SK-N-SH (cell line): ENCODE measurements at regions not wholly inside any gene's neighbourhood (a gene's known extent, or its start where the extent isn't known, plus 50 kb on each side); places are given as distances from the start of the nearest gene placed in this dataset.

Experiments used
- CTCF ChIA-PET: fragments of 300-600, 350-600 bp; formaldehyde crosslinking; extraction: SDS; loops from one replicate; lab custom pipeline; 2021; lab: Yijun Ruan, JAX
- POLR2A ChIA-PET: fragments of 350-600 bp; sonication (Branson Sonifier 250); formaldehyde crosslinking; extraction: SDS; loops from one replicate; lab custom pipeline; 2020; ENCODE audit warnings: antibody characterized with exemption, inconsistent platforms; lab: Yijun Ruan, JAX
- DNase-seq: peaks from one replicate; pipeline ENCODE4 v3.0.0; 2012
- H2AFZ ChIP-seq: fragments of 200-600 bp; sonication (generic); 2 replicates; pipeline ENCODE4 v1.8.1; 2016; ENCODE audit warnings: antibody characterized with exemption, mild to moderate bottlenecking, low read depth
- H3F3A ChIP-seq: fragments of 200-600 bp; sonication (generic); replicated peaks from 2 replicates; pipeline ENCODE3; 2016; ENCODE audit warnings: antibody characterized with exemption, mild to moderate bottlenecking; ENCODE audit not compliant: insufficient read depth
- H3K27ac ChIP-seq, 2 experiments: fragments of 200-500 bp in 1 of 2; fragments of 200-600 bp in 1 of 2; sonication (Bioruptor generic) in 1 of 2; sonication (generic), shearing (Covaris generic) in 1 of 2; 2 replicates each; pipeline versions ENCODE4 v1.5.1 to v1.6.1; 2014 to 2016; ENCODE audit warnings: low read depth in 2 of 2, inconsistent platforms in 1 of 2, low read length in 1 of 2, mild to moderate bottlenecking in 1 of 2, mixed read lengths in 1 of 2
- H3K27me3 ChIP-seq: fragments of 200-600 bp; sonication (generic), shearing (Covaris generic); 2 replicates; pipeline ENCODE4 v1.6.1; 2016; ENCODE audit warnings: mixed run types; ENCODE audit not compliant: insufficient read depth
- H3K36me3 ChIP-seq, 2 experiments: fragments of 200-500 bp in 1 of 2; fragments of 200-600 bp in 1 of 2; sonication (Bioruptor generic) in 1 of 2; sonication (generic) in 1 of 2; replicated peaks in 1 of 2; 2 replicates each; pipeline versions ENCODE3 to v1.5.1; 2014 to 2016; ENCODE audit warnings: low read length in 1 of 2, mild to moderate bottlenecking in 1 of 2; ENCODE audit not compliant: insufficient read depth in 2 of 2, control insufficient read depth in 1 of 2
- H3K4me1 ChIP-seq, 2 experiments: fragments of 200-500 bp in 1 of 2; fragments of 200-600 bp in 1 of 2; sonication (Bioruptor generic) in 1 of 2; sonication (generic), shearing (Covaris generic) in 1 of 2; 2 replicates each; pipeline versions ENCODE4 v1.5.1 to v1.6.1; 2014 to 2016; ENCODE audit warnings: low read depth in 1 of 2, low read length in 1 of 2, mixed run types in 1 of 2; ENCODE audit not compliant: insufficient read depth in 2 of 2, control insufficient read depth in 1 of 2
- H3K4me2 ChIP-seq: fragments of 200-600 bp; sonication (generic), shearing (Covaris generic); 2 replicates; pipeline ENCODE4 v1.6.1; 2017; ENCODE audit warnings: mixed run types
- H3K4me3 ChIP-seq, 2 experiments: fragments of 200-500 bp in 1 of 2; fragments of 200-600 bp in 1 of 2; sonication (Bioruptor generic) in 1 of 2; sonication (generic), shearing (Covaris generic) in 1 of 2; 2 replicates each; pipeline versions ENCODE4 v1.5.1 to v1.8.1; 2014 to 2016; ENCODE audit warnings: low read depth in 2 of 2, inconsistent platforms in 1 of 2, low read length in 1 of 2, mild to moderate bottlenecking in 1 of 2, mixed read lengths in 1 of 2, moderate library complexity in 1 of 2
- H3K79me2 ChIP-seq: fragments of 200-600 bp; sonication (generic); 2 replicates; pipeline ENCODE4 v1.8.1; 2017; ENCODE audit warnings: mild to moderate bottlenecking; ENCODE audit not compliant: insufficient read depth
- H3K9ac ChIP-seq: fragments of 200-600 bp; sonication (generic); 2 replicates; pipeline ENCODE4 v1.6.1; 2017; ENCODE audit warnings: mixed run types
- H3K9me2 ChIP-seq: fragments of 200-600 bp; sonication (generic); 2 replicates; pipeline ENCODE4 v1.6.1; 2017; ENCODE audit warnings: mixed run types
- H3K9me3 ChIP-seq: fragments of 200-600 bp; sonication (generic); 2 replicates; pipeline ENCODE4 v1.6.1; 2017; ENCODE audit warnings: mixed run types, mild to moderate bottlenecking, moderate library complexity
- H4K20me1 ChIP-seq: fragments of 200-600 bp; sonication (generic); 2 replicates; pipeline ENCODE4 v1.6.1; 2017; ENCODE audit warnings: mild to moderate bottlenecking, mixed run types; ENCODE audit not compliant: insufficient read depth
- CHD2 ChIP-seq: fragments of 150-350 bp; IDR thresholded peaks from 2 replicates; pipeline ENCODE4 v1.6.1; 2018; ENCODE audit warnings: low read length; ENCODE audit not compliant: partially characterized antibody
- CTCF ChIP-seq: fragments of 200-600 bp; sonication (generic); IDR thresholded peaks from 2 replicates; pipeline ENCODE4 v1.6.1; 2017; ENCODE audit warnings: antibody characterized with exemption, mild to moderate bottlenecking, moderate library complexity
- EP300 ChIP-seq, 2 experiments: IDR thresholded peaks; 2 replicates each; pipeline versions ENCODE4 v1.4.0 to v1.6.1; 2012; ENCODE audit warnings: borderline replicate concordance in 1 of 2, low read depth in 1 of 2, low read length in 1 of 2
- EZH2phosphoT487 ChIP-seq: fragments of 200-600 bp; sonication (generic); IDR thresholded peaks from 2 replicates; pipeline ENCODE4 v1.6.1; 2017; ENCODE audit warnings: low read depth, mixed run types, mild to moderate bottlenecking, antibody characterized with exemption, moderate library complexity, borderline replicate concordance
- FOSL2 ChIP-seq: IDR thresholded peaks from 2 replicates; pipeline ENCODE4 v1.4.0; 2012; ENCODE audit warnings: low read depth, mild to moderate bottlenecking, moderate library complexity, borderline replicate concordance
- FOXM1 ChIP-seq: IDR thresholded peaks from 2 replicates; pipeline ENCODE4 v1.4.0; 2012; ENCODE audit warnings: low read depth, mild to moderate bottlenecking
- IRF3 ChIP-seq: fragments of 150-350 bp; IDR thresholded peaks from 2 replicates; pipeline ENCODE4 v1.6.1; 2016; ENCODE audit warnings: mild to moderate bottlenecking, low read depth, low read length
- POLR2AphosphoS5 ChIP-seq: IDR thresholded peaks from 2 replicates; pipeline ENCODE4 v1.6.1; 2012; ENCODE audit warnings: low read depth, low read length
- RCOR1 ChIP-seq: fragments of 150-350 bp; IDR thresholded peaks from 2 replicates; pipeline ENCODE4 v1.6.1; 2017; ENCODE audit warnings: antibody characterized with exemption, low read length
- REST ChIP-seq: IDR thresholded peaks from 2 replicates; pipeline ENCODE4 v1.6.1; 2012; ENCODE audit warnings: mild to moderate bottlenecking, low read depth, low read length, moderate library complexity
- RFX5 ChIP-seq: IDR thresholded peaks from 2 replicates; pipeline ENCODE4 v1.6.1; 2012; ENCODE audit warnings: mild to moderate bottlenecking, improper control_type of control experiment, low read length
- RXRA ChIP-seq: IDR thresholded peaks from 2 replicates; pipeline ENCODE4 v1.4.0; 2012; ENCODE audit warnings: low read depth, mild to moderate bottlenecking, borderline replicate concordance
- SIN3A ChIP-seq: IDR thresholded peaks from 2 replicates; pipeline ENCODE4 v1.6.1; 2012; ENCODE audit warnings: low read depth, mild to moderate bottlenecking, low read length, moderate library complexity, borderline replicate concordance
- SMC3 ChIP-seq: IDR thresholded peaks from 2 replicates; pipeline ENCODE4 v1.6.1; 2012; ENCODE audit warnings: low read depth, low read length, improper control_type of control experiment
- TAF1 ChIP-seq: IDR thresholded peaks from 2 replicates; pipeline ENCODE4 v1.6.1; 2012; ENCODE audit warnings: low read depth, mild to moderate bottlenecking, low read length, moderate library complexity, borderline replicate concordance
- TEAD4 ChIP-seq: IDR thresholded peaks from 2 replicates; pipeline ENCODE4 v1.4.0; 2012; ENCODE audit warnings: mild to moderate bottlenecking, borderline replicate concordance; ENCODE audit not compliant: insufficient read depth
- USF1 ChIP-seq: IDR thresholded peaks from 2 replicates; pipeline ENCODE4 v1.4.0; 2012; ENCODE audit warnings: low read depth, borderline replicate concordance
- USF2 ChIP-seq: fragments of 150-350 bp; IDR thresholded peaks from 2 replicates; pipeline ENCODE4 v1.6.1; 2017; ENCODE audit warnings: antibody characterized with exemption, low read length, low read depth, borderline replicate concordance
- ZBTB33 ChIP-seq: IDR thresholded peaks from 2 replicates; pipeline ENCODE4 v1.4.0; 2012; ENCODE audit warnings: low read depth, borderline replicate concordance
- WGBS: methylation state at CpG from one replicate; pipeline ENCODE4 v1.1.6; 2017; ENCODE audit warnings: low lambda C conversion rate; 5-methylcytosine and 5-hydroxymethylcytosine counted together

GRCh38 chr3:3627114-3627513, 172.1 kb upstream of the LRRN1 start:
- WGBS, result 11% methylated on average over 3 of the region's 3 CpGs
- Histone ChIP-seq H3K27ac (no peak overlapping the region), H3K27me3 (no peaks in the 10 kb centered on the region), H3F3A (no peaks in the 10 kb centered on the region), H3K4me3 (no peak overlapping the region), H3K9me2 (no peaks in the 10 kb centered on the region), H3K79me2 (no peaks in the 10 kb centered on the region), H3K9me3 (no peaks in the 10 kb centered on the region), H4K20me1 (no peaks in the 10 kb centered on the region), H3K36me3 (no peaks in the 10 kb centered on the region), H2AFZ (no peak overlapping the region), H3K4me2 (no peak overlapping the region), H3K4me1 (no peaks in the 10 kb centered on the region), H3K9ac (no peak overlapping the region)
- TF ChIP-seq USF1 (no peak), RCOR1 (no peak), IRF3 (no peak), RXRA (no peak), USF2 (no peak), SMC3 (no peak), TEAD4 (no peak), CHD2 (no peak), EP300 (IDR thresholded peaks at IDR 0.05; ENCODE audit: borderline replicate concordance in 1 of 2, low read depth in 1 of 2, low read length in 1 of 2) (no peak), SIN3A (no peak), POLR2AphosphoS5 (no peak), FOSL2 (no peak), REST (no peak), EZH2phosphoT487 (no peak), RFX5 (no peak), FOXM1 (no peak), ZBTB33 (no peak), TAF1 (no peak), CTCF (no peak)
- CTCF ChIA-PET, result no interaction called here
- POLR2A ChIA-PET, result no interaction called here
- no peak for DNase-seq
